Uterus (tissue), 2 donors: ENCODE measurements at regions not wholly inside any gene's neighbourhood (a gene's known extent, or its start where the extent isn't known, plus 50 kb on each side); places are given as distances from the start of the nearest gene placed in this dataset.

Experiments
- CTCF ChIP-seq, 4 experiments: fragments of 200-600 bp in 2 of 4; fragments of 450-650 bp in 2 of 4; sonication (generic) in 2 of 4; IDR thresholded peaks; one replicate each; pipeline ENCODE4 v1.5.1; 2016 to 2019; ENCODE audit warnings: antibody characterized with exemption in 4 of 4, mild to moderate bottlenecking in 2 of 4, moderate library complexity in 1 of 4
- POLR2A ChIP-seq, 2 donors: fragments of 450-650 bp; IDR thresholded peaks; one replicate each; pipeline ENCODE4 v1.6.1; 2016; ENCODE audit warnings: antibody characterized with exemption in 2 of 2, mild to moderate bottlenecking in 1 of 2, moderate library complexity in 1 of 2

- TF ChIP-seq POLR2A (IDR thresholded peaks at IDR 0.05) (no peak), CTCF (IDR thresholded peaks at IDR 0.05) (no peak)
Observed at GRCh38 chr18:56379256-56379655, 259.1 kb downstream of the TXNL1 start.
